NCI-H146 (cell line): ENCODE measurements at regions not wholly inside any gene's neighbourhood (a gene's known extent, or its start where the extent isn't known, plus 50 kb on each side); places are given as distances from the start of the nearest gene placed in this dataset.
"Not testable (repeated sequence)": the region's sequence is repeated elsewhere in the genome, so short reads cannot be mapped to it uniquely, and the experiment has no call there.

ENCODE experiments used
- DNase-seq: peaks from one replicate; lab custom pipeline; 2025; lab: John Stamatoyannopoulos, UW

- DNase-seq = no peak
Observed at GRCh38 chr20:4465855-4466545, 216.9 kb upstream of the ADRA1D start.

- DNase-seq = no peak
Observed at GRCh38 chr20:4465212-4465611, 216.1 kb upstream of the ADRA1D start.

- not testable (repeated sequence) for DNase-seq
Observed at GRCh38 chr20:4462801-4463200, 213.7 kb upstream of the ADRA1D start.

GRCh38 chr20:4459081-4459480, 210.0 kb upstream of the ADRA1D start:
- no peak for DNase-seq

- DNase-seq = no peak
Observed at GRCh38 chr20:4457566-4458543, 208.8 kb upstream of the ADRA1D start.

GRCh38 chr20:4455996-4456395, 206.9 kb upstream of the ADRA1D start:
- no peak for DNase-seq

GRCh38 chr20:4455301-4455701, 206.2 kb upstream of the ADRA1D start:
- DNase-seq = no peak

GRCh38 chr20:4454111-4454510, 205.0 kb upstream of the ADRA1D start:
- no peak for DNase-seq

GRCh38 chr20:4453359-4453758, 204.3 kb upstream of the ADRA1D start:
- no peak for DNase-seq

- no peak for DNase-seq
Observed at GRCh38 chr20:4451487-4452081, 202.5 kb upstream of the ADRA1D start.

GRCh38 chr20:4449957-4450715, 201.0 kb upstream of the ADRA1D start:
- DNase-seq = no peak

GRCh38 chr20:4445784-4446183, 196.7 kb upstream of the ADRA1D start:
- DNase-seq = no peak

GRCh38 chr20:4445331-4445730, 196.2 kb upstream of the ADRA1D start:
- no peak for DNase-seq

GRCh38 chr20:4444404-4444803, 195.3 kb upstream of the ADRA1D start:
- no peak for DNase-seq

GRCh38 chr20:4443016-4443415, 193.9 kb upstream of the ADRA1D start:
- DNase-seq = no peak

GRCh38 chr20:4441871-4442270, 192.8 kb upstream of the ADRA1D start:
- DNase-seq = no peak

GRCh38 chr20:4441191-4441590, 192.1 kb upstream of the ADRA1D start:
- DNase-seq = no peak

- DNase-seq = no peak
Observed at GRCh38 chr20:4439461-4439860, 190.4 kb upstream of the ADRA1D start.

- DNase-seq = no peak
Observed at GRCh38 chr20:4437131-4437530, 188.0 kb upstream of the ADRA1D start.

- no peak for DNase-seq
Observed at GRCh38 chr20:4435671-4436455, 186.8 kb upstream of the ADRA1D start.

GRCh38 chr20:4435225-4435624, 186.1 kb upstream of the ADRA1D start:
- DNase-seq = no peak
